ENCODE measurements at regions not wholly inside any gene's neighbourhood (a gene's known extent, or its start where the extent isn't known, plus 50 kb on each side); places are given as distances from the start of the nearest gene placed in this dataset.

GRCh38 chr18:49723648-49724180 is 89.6 kb downstream of the ACAA2 start (continued):
- TF ChIP-seq TAF7 (optimal IDR thresholded peaks at IDR 0.05; ENCODE audit: borderline replicate concordance, low read depth, low read length) (no peak), EGR1 (IDR thresholded peaks at IDR 0.05; ENCODE audit: borderline replicate concordance, low read depth, low read length) (no peak), POU5F1 (IDR thresholded peaks at IDR 0.05; ENCODE audit: low read depth, low read length) (no peak), ATF3 (IDR thresholded peaks at IDR 0.05; ENCODE audit: insufficient read depth, low read depth, low read length) (no peak), RNF2 (IDR thresholded peaks at IDR 0.05; ENCODE audit: borderline replicate concordance, low read depth, low read length, missing control alignments, poor library complexity, severe bottlenecking) (no peak), GABPA (IDR thresholded peaks at IDR 0.05; ENCODE audit: borderline replicate concordance, insufficient read depth, low read length) (no peak), ATF2 (IDR thresholded peaks at IDR 0.05; ENCODE audit: low read length) (no peak), RBBP5 (IDR thresholded peaks at IDR 0.05; ENCODE audit: borderline replicate concordance, low read depth, low read length) (no peak), HDAC2 (IDR thresholded peaks at IDR 0.05; ENCODE audit: borderline replicate concordance in 1 of 2, low read depth in 2 of 2, low read length in 2 of 2) (no peak)

Measured in H1 (cell line).